Activated naive CD4-positive, alpha-beta T cell treated with anti-CD3 and anti-CD28 coated beads, Interleukin-2, amount 10 ng/mL, durations not matched to agents 7 days and 5 days (primary cell): ENCODE measurements at regions not wholly inside any gene's neighbourhood (a gene's known extent, or its start where the extent isn't known, plus 50 kb on each side); places are given as distances from the start of the nearest gene placed in this dataset.

Experiments used
- CTCF ChIA-PET: fragments of 350-600 bp; sonication (Branson Sonifier 250); formaldehyde crosslinking; loops from one replicate; lab custom pipeline; 2021; ENCODE audit warnings: antibody characterized with exemption; lab: Charles Lee
- DNase-seq: peaks from one replicate; pipeline ENCODE4 v3.0.0-alpha.2; 2020
- H3K27ac Mint-ChIP-seq: one replicate; pipeline ENCODE4 v1.8.0; 2021; ENCODE audit warnings: mild to moderate bottlenecking, moderate library complexity, mixed read lengths
- H3K27me3 Mint-ChIP-seq: one replicate; pipeline ENCODE4 v1.8.0; 2021; ENCODE audit warnings: mild to moderate bottlenecking, mixed read lengths
- H3K36me3 Mint-ChIP-seq: one replicate; pipeline ENCODE4 v1.8.0; 2021; ENCODE audit warnings: mixed read lengths
- H3K4me1 Mint-ChIP-seq: one replicate; pipeline ENCODE4 v1.8.0; 2021; ENCODE audit warnings: mixed read lengths
- H3K4me3 Mint-ChIP-seq: one replicate; pipeline ENCODE4 v1.8.0; 2021; ENCODE audit warnings: mild to moderate bottlenecking, moderate library complexity, mixed read lengths
- H3K9me3 Mint-ChIP-seq: one replicate; pipeline ENCODE4 v1.8.0; 2021; ENCODE audit warnings: mixed read lengths

GRCh38 chr18:45482286-45482685 lies 133.0 kb upstream of the SLC14A2 start:
- H3K4me3 Mint-ChIP-seq: no peak overlapping the region
- peaks cover 3% of the 10 kb centered on the region for H3K27me3 Mint-ChIP-seq
- CTCF ChIA-PET: no interaction called here
- DNase-seq: no peak
- no peaks in the 10 kb centered on the region for H3K36me3 Mint-ChIP-seq
- H3K9me3 Mint-ChIP-seq: no peaks in the 10 kb centered on the region
- no peak overlapping the region for H3K27ac Mint-ChIP-seq
- H3K4me1 Mint-ChIP-seq: no peaks in the 10 kb centered on the region

- peaks cover 3% of the 10 kb centered on the region for H3K27me3 Mint-ChIP-seq
- no peak for DNase-seq
- no peaks in the 10 kb centered on the region for H3K9me3 Mint-ChIP-seq
- CTCF ChIA-PET: no interaction called here
- H3K4me1 Mint-ChIP-seq: no peaks in the 10 kb centered on the region
- H3K36me3 Mint-ChIP-seq: no peaks in the 10 kb centered on the region
- H3K4me3 Mint-ChIP-seq: no peak overlapping the region
- H3K27ac Mint-ChIP-seq: no peak overlapping the region
These were observed 127.7 kb upstream of the SLC14A2 start for GRCh38 chr18:45487581-45487980.

- CTCF ChIA-PET: no interaction called here
- no peak for DNase-seq
- H3K4me1 Mint-ChIP-seq: no peaks in the 10 kb centered on the region
- H3K27me3 Mint-ChIP-seq: peaks cover 3% of the 10 kb centered on the region
- no peaks in the 10 kb centered on the region for H3K36me3 Mint-ChIP-seq
- H3K4me3 Mint-ChIP-seq: no peak overlapping the region
- no peak overlapping the region for H3K27ac Mint-ChIP-seq
- no peaks in the 10 kb centered on the region for H3K9me3 Mint-ChIP-seq
These were observed 126.6 kb upstream of the SLC14A2 start for GRCh38 chr18:45488645-45489044.

- DNase-seq: no peak
- Mint-ChIP-seq H3K4me1 (no peaks in the 10 kb centered on the region), H3K27ac (no peak overlapping the region), H3K36me3 (no peaks in the 10 kb centered on the region), H3K27me3 (no peaks in the 10 kb centered on the region), H3K9me3 (no peaks in the 10 kb centered on the region), H3K4me3 (no peak overlapping the region)
- CTCF ChIA-PET: no interaction called here
These were observed 121.4 kb upstream of the SLC14A2 start for GRCh38 chr18:45493830-45494229.

DNA sequence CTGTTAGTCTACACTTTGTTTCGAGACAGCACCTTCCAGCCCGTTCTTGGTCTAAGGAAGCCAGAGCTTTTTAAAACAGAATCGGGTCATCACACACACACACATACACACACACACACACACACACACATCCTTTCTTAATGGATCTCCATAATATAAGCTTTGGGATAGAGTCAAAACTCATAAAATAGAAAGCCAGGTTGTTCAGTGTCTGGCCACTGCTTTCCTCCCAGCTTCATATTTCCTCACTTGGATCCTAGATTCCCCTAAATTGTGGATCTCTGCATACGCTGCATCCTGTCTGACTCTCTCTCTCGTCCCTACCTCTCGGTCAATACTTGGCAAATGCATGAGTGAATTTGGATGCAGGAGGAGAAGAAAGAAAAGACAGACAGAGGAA lies 120.5 kb upstream of the SLC14A2 start:
- H3K4me1 Mint-ChIP-seq: no peaks in the 10 kb centered on the region
- H3K4me3 Mint-ChIP-seq: no peak overlapping the region
- no peaks in the 10 kb centered on the region for H3K27me3 Mint-ChIP-seq
- CTCF ChIA-PET: no interaction called here
- H3K27ac Mint-ChIP-seq: no peak overlapping the region
- H3K9me3 Mint-ChIP-seq: no peaks in the 10 kb centered on the region
- DNase-seq: no peak
- H3K36me3 Mint-ChIP-seq: no peaks in the 10 kb centered on the region

- Mint-ChIP-seq H3K27ac (no peak overlapping the region), H3K4me3 (no peak overlapping the region), H3K27me3 (no peaks in the 10 kb centered on the region), H3K36me3 (no peaks in the 10 kb centered on the region), H3K4me1 (no peaks in the 10 kb centered on the region), H3K9me3 (no peaks in the 10 kb centered on the region)
- CTCF ChIA-PET: no interaction called here
- DNase-seq: no peak
These were observed 118.5 kb upstream of the SLC14A2 start for GRCh38 chr18:45496741-45497140.

DNA sequence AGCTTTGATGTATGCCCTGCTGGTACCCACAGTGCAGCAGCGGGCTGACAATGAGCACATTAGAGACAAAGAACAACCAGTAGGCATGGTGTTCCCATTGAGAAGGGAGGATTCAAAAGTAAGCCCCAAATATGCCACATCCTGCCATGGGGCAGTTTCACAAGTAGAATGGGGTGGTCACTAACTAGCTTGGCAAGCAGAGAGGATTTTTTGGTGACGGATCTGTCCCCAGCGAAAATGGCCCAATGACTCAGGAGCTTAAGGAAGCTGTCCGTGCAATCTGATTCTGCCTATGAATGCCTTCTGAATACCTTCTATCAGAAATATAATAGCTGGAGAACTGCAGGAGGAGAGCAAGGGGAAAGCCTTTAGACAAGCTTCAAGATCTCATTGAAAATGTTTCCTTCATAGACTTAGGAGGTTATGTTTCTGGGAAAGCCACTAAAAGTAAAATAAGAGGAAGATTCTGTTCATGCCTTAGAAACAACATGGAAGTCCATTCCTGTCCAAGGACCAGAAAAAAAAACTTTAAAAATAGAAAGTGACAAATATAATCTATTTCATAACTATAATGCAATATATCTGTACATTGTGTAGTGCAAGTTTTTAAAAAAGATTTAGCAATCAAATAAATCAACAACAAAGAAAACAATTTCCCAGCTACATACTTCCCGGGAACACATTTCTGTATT lies 117.5 kb upstream of the SLC14A2 start:
- Mint-ChIP-seq H3K4me3 (no peak overlapping the region), H3K27ac (no peak overlapping the region), H3K9me3 (no peaks in the 10 kb centered on the region), H3K27me3 (no peaks in the 10 kb centered on the region), H3K4me1 (no peaks in the 10 kb centered on the region), H3K36me3 (no peaks in the 10 kb centered on the region)
- DNase-seq: no peak
- CTCF ChIA-PET: no interaction called here

- Mint-ChIP-seq H3K4me3 (no peak overlapping the region), H3K9me3 (no peaks in the 10 kb centered on the region), H3K27me3 (no peaks in the 10 kb centered on the region), H3K27ac (no peak overlapping the region), H3K4me1 (no peaks in the 10 kb centered on the region), H3K36me3 (no peaks in the 10 kb centered on the region)
- no peak for DNase-seq
- CTCF ChIA-PET: no interaction called here
These were observed 117.0 kb upstream of the SLC14A2 start for GRCh38 chr18:45498287-45498658.

DNA sequence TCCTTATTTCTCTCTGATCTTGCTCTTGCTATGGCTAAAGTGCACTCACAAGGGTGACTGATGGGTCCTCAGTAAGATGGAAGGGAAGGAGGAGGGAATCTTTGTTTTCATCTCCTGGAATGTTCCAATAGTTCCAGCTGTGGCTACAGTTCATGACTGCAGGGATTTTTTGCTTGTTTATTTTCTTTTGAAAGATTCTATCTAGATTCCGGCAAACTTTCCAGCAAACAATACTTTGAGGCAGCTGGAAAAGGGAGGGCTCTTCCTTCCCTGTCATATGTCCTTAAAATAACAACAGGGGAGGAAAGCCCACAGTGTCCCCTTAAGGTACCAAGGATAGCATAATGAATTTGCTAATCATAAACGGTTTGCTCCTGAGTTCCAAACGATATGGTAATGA lies 111.3 kb upstream of the SLC14A2 start:
- Mint-ChIP-seq H3K4me1 (no peaks in the 10 kb centered on the region), H3K9me3 (no peaks in the 10 kb centered on the region), H3K36me3 (no peaks in the 10 kb centered on the region), H3K27me3 (no peaks in the 10 kb centered on the region), H3K4me3 (no peak overlapping the region), H3K27ac (no peak overlapping the region)
- CTCF ChIA-PET: no interaction called here
- no peak for DNase-seq

- Mint-ChIP-seq H3K36me3 (no peaks in the 10 kb centered on the region), H3K27me3 (no peaks in the 10 kb centered on the region), H3K9me3 (no peaks in the 10 kb centered on the region), H3K4me3 (no peak overlapping the region), H3K27ac (no peak overlapping the region), H3K4me1 (no peaks in the 10 kb centered on the region)
- no peak for DNase-seq
- CTCF ChIA-PET: no interaction called here
These were observed 109.6 kb upstream of the SLC14A2 start for GRCh38 chr18:45505497-45506206.

DNA sequence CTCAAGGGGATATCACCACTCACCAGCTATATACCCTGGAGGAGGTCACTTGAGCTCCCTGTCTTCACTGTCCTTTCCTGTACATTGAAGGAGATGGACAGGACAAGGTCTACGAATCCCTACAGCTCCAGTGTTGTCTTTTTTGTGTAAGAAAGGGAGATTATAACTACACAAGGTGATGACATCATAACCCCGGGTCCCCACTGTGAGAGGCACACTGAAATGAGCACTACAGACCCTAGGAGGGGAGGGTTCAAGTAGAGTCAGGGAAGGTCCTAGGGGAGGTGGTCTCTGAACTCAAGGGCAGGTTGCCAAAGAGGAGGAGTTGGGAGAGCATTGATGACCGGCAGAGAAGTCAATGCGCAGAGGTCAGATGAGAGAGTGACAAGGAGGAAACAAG lies 108.3 kb upstream of the SLC14A2 start:
- Mint-ChIP-seq H3K27ac (no peak overlapping the region), H3K27me3 (no peaks in the 10 kb centered on the region), H3K4me1 (no peaks in the 10 kb centered on the region), H3K9me3 (no peaks in the 10 kb centered on the region), H3K36me3 (no peaks in the 10 kb centered on the region), H3K4me3 (no peak overlapping the region)
- CTCF ChIA-PET: no interaction called here
- no peak for DNase-seq

DNA sequence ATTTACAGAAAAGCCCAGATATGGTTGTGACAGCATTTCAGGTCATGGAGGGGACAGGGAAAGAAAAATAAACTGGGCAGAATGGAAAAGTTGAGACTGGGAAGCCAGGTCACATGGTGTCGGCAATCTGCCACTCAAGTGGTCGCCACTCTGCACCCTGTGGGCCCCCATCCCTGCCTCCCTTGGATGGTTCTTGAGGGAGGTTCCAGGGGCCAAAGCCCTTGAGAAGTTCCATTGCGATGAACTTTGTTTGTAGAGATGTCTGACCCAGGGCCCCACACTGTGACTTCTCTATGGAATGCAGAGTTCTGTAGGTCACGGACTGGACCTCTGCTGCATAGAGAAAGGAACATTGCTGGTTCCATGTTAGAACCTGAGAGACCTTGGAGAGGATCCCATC lies 105.7 kb upstream of the SLC14A2 start:
- H3K9me3 Mint-ChIP-seq: peaks cover 1% of the 10 kb centered on the region
- no peak for DNase-seq
- H3K4me1 Mint-ChIP-seq: no peaks in the 10 kb centered on the region
- no peaks in the 10 kb centered on the region for H3K27me3 Mint-ChIP-seq
- no peaks in the 10 kb centered on the region for H3K36me3 Mint-ChIP-seq
- H3K4me3 Mint-ChIP-seq: no peak overlapping the region
- no peak overlapping the region for H3K27ac Mint-ChIP-seq
- CTCF ChIA-PET: no interaction called here

GRCh38 chr18:45510656-45511055 lies 104.6 kb upstream of the SLC14A2 start:
- H3K4me1 Mint-ChIP-seq: no peaks in the 10 kb centered on the region
- H3K36me3 Mint-ChIP-seq: no peaks in the 10 kb centered on the region
- no peaks in the 10 kb centered on the region for H3K27me3 Mint-ChIP-seq
- no peak overlapping the region for H3K4me3 Mint-ChIP-seq
- DNase-seq: no peak
- CTCF ChIA-PET: no interaction called here
- no peak overlapping the region for H3K27ac Mint-ChIP-seq
- H3K9me3 Mint-ChIP-seq: peaks cover 1% of the 10 kb centered on the region

DNA sequence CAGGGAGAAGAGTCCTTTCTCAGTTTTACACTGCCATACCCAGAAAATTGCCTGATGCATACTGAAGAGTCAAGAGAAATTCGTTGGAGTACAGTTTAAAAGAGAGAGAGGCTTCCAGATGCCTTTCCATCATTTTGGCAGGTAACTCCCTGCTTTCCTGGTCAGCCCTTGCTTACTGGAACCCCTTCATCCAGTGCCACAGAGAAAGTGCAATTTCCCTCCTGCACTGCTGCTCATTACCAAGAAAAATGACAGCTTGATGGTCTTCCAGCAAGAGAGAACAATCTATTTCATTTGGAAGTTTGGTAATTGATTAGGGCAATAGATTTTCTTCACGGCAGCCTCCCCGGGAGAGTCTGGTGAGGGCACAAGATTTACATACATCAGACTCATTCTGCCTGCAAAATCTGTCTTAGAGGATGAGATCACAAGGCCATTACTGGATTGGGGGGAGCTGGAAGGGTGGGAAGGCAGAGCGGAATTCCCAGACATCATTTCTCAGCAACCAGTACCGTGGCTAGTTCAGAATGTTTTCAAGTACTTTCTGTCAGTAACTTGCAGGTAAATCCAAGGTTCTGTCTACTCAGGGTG lies 102.8 kb upstream of the SLC14A2 start:
- Mint-ChIP-seq H3K27ac (no peak overlapping the region), H3K27me3 (no peaks in the 10 kb centered on the region), H3K9me3 (peaks cover 1% of the 10 kb centered on the region), H3K36me3 (no peaks in the 10 kb centered on the region), H3K4me3 (no peak overlapping the region), H3K4me1 (no peaks in the 10 kb centered on the region)
- CTCF ChIA-PET: no interaction called here
- DNase-seq: no peak

DNA sequence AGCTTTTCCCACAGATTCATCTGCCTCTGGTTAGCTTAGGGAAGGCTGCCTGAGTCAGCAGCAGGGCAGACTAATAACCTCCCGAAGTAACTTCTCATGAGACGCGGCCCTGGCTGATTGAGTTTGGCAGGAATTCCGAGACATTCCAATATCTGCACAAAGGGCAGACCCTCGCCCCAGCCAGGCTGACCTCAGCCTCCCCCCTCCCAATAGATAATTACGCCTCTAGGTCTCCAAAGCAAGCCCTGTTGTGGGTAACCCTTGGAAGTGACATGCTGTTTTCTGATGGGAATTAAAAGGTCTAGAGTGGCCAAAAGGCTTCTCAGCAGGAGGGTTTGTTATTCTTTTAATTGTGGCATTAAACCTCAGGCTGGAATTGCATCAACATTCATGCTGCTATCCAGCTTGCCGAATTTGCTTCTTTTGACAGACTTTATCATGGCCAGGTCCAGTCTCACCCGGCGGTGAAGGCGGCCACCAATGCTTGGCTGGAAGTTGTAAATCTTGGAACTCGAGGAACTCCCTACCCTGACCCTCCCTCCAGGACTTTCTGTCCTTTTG lies 98.0 kb upstream of the SLC14A2 start:
- H3K36me3 Mint-ChIP-seq: no peaks in the 10 kb centered on the region
- DNase-seq: no peak
- H3K4me1 Mint-ChIP-seq: no peaks in the 10 kb centered on the region
- H3K9me3 Mint-ChIP-seq: peaks cover 1% of the 10 kb centered on the region
- CTCF ChIA-PET: no interaction called here
- H3K27me3 Mint-ChIP-seq: no peaks in the 10 kb centered on the region
- no peak overlapping the region for H3K4me3 Mint-ChIP-seq
- no peak overlapping the region for H3K27ac Mint-ChIP-seq
